ENCODE measurements at regions not wholly inside any gene's neighbourhood (a gene's known extent, or its start where the extent isn't known, plus 50 kb on each side); places are given as distances from the start of the nearest gene placed in this dataset.

GRCh38 chr20:52793339-52793963 is 178.7 kb upstream of the TSHZ2 start:
- ATAC-seq (ENCODE audit: poor library complexity) (no peak), DNase-seq (no peak)
- intact Hi-C loops (cut with DNase I): no loop called here

GRCh38 chr20:52791091-52791490 is 181.1 kb upstream of the TSHZ2 start:
- ATAC-seq (ENCODE audit: poor library complexity): peak; percentile 68
- intact Hi-C loops (cut with DNase I): no loop called here
- DNase-seq: no peak

DNA sequence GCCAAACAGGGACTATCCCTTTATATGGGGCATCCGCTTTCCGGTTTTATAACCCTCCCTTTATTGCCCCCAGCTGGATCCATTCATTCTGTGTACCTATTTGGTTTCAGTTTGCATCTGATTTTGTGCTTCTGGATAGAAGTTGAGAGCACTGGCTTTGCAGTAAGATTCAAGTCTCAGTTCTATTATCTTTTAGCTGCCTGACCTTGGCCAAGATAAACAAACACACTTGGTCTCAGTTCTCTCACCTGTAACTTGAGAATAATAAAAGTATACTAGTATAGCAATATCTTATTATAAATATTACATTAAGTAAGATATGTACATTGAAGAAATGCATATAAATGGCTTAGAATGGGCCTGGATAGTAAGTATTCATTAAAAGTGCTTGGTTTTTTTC is 182.4 kb upstream of the TSHZ2 start:
- DNase-seq: no peak
- no peak for ATAC-seq (ENCODE audit: poor library complexity)
- intact Hi-C loops (cut with DNase I): no loop called here

- intact Hi-C loops (cut with DNase I): no loop called here
- ATAC-seq (ENCODE audit: poor library complexity): no peak
- no peak for DNase-seq
These were observed 184.2 kb upstream of the TSHZ2 start for GRCh38 chr20:52787962-52788361.

- ATAC-seq (ENCODE audit: poor library complexity) (no peak), DNase-seq (no peak)
- intact Hi-C loops (cut with DNase I): no loop called here
These were observed 184.9 kb upstream of the TSHZ2 start for GRCh38 chr20:52787216-52787615.

DNA sequence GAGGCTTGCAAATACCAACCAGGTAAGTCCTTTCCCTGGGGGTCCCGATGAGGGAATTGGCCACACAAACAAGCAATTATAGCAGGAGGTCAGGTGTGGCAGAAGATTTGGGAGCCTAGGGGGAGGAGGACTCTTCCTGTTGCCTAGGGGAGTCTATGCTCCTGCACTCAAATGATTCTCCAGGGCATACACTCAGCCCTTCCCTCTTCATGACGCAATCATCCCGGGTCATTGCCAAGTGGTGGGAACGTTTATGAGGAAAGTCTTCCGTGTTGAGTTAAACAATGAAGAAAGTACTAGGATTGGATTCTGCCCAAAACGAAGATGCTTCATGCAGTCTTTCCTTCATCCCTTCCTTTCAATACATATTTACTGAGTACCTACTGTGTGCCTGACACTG is 186.5 kb upstream of the TSHZ2 start:
- intact Hi-C loops (cut with DNase I): no loop called here
- ATAC-seq (ENCODE audit: poor library complexity): no peak
- DNase-seq: peak; percentile 49

GRCh38 chr20:52783769-52784168 is 188.4 kb upstream of the TSHZ2 start:
- intact Hi-C loops (cut with DNase I): no loop called here
- DNase-seq (no peak), ATAC-seq (ENCODE audit: poor library complexity) (no peak)

DNA sequence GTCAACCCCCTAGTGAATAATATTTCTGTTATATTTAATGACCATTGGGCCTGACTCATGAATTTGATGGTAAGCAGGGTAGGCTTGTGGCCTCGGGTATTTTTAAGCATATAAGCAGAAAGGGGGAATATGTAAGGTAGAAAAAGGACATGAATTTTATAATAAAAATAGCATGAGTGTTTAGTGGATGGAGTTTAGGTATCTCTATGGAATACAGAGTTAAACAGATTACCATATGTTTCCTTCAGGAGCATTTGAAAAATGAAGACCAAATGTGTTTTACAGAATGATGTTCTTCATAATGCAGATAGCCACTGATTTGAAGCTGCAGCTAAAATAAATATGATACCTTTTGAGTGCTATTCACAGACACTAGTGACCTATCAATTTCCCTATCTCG is 191.7 kb upstream of the TSHZ2 start:
- no peak for ATAC-seq (ENCODE audit: poor library complexity)

GRCh38 chr20:52779125-52779524 is 193.0 kb upstream of the TSHZ2 start:
- no peak for ATAC-seq (ENCODE audit: poor library complexity)
- DNase-seq: no peak
- intact Hi-C loops (cut with DNase I): no loop called here

More for the DNA sequence above, 191.7 kb upstream of the TSHZ2 start:
- intact Hi-C loops (cut with DNase I): no loop called here
- no peak for DNase-seq

GRCh38 chr20:52777171-52777570 is 195.0 kb upstream of the TSHZ2 start:
- no peak for ATAC-seq (ENCODE audit: poor library complexity)
- no peak for DNase-seq
- intact Hi-C loops (cut with DNase I): no loop called here

DNA sequence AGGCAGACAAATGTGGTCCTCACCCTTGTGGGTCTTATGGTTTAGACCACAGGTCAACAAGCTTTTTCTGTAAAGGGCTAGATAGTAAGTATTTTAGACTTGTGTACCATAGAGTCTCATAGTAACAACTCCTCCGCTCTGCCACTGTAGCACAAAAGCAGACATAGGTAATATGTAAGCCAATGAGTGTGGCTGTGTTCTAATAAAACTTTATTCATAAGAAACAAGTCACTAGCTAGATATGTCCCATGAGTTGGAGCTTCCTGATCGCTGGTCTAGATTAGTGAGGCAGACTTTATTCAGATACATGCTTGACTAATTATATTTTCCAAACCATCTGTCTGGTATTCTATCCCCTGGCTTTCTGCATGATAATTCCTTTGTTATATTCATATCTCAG is 196.4 kb upstream of the TSHZ2 start:
- ATAC-seq (ENCODE audit: poor library complexity): no peak
- DNase-seq: no peak
- intact Hi-C loops (cut with DNase I): no loop called here

GRCh38 chr20:52768694-52769093 is 203.5 kb upstream of the TSHZ2 start:
- DNase-seq (peak; percentile 40), ATAC-seq (ENCODE audit: poor library complexity) (peak; percentile 39)
- intact Hi-C loops (cut with DNase I): no loop called here

- peak; percentile 55 for ATAC-seq (ENCODE audit: poor library complexity)
- peak; percentile 42 for DNase-seq
- intact Hi-C loops (cut with DNase I): no loop called here
These were observed 205.3 kb upstream of the TSHZ2 start for GRCh38 chr20:52766645-52767435.

DNA sequence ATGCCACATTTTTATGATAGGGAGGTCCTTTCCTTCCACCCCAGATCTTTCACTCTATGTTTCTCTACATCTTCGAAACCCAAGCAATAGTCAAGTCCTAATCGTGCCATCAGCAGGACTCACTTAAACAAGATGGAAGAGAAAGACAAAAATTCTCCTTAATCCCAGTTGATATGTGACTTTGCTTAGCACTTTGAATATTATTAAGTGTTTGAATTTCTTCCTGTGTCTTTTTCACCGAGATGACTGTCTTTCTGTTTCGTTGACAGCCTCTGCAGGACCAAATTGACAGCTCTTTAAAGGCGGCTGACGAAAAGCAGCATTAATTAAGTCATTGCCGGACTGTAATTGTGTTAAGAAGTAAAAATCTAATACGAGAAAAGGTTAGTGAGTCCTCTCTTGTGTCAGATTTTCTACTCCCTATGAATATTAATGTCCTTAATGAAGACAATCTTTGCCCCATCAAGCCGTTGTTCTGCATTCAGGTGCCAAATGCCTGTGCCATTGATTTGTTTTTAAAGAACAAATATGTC is 208.8 kb upstream of the TSHZ2 start:
- DNase-seq (no peak), ATAC-seq (ENCODE audit: poor library complexity) (no peak)
- intact Hi-C loops (cut with DNase I): no loop called here

GRCh38 chr20:52761867-52762266 is 210.3 kb upstream of the TSHZ2 start:
- DNase-seq (no peak), ATAC-seq (ENCODE audit: poor library complexity) (peak; percentile 41)
- intact Hi-C loops (cut with DNase I): no loop called here

DNA sequence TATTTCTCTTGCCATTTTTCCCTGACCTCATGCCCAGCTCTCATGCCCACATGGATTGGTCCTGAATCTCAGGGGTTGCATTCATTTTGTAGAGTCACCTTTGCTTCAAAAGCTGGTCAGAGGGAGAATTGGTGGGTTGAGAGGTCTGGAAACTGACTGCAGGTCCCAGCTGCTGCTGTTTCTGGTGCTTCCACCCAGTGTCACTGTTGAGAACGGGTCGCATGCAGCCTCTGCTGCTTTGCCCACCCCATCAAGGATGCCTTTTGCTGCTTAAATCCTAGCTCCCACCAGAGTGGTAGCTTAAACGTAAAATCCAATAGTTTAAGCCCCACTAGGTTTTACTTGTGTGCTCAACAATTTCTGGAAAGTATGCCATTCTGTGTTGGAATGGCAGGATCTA is 211.4 kb upstream of the TSHZ2 start:
- DNase-seq: no peak
- no peak for ATAC-seq (ENCODE audit: poor library complexity)
- intact Hi-C loops (cut with DNase I): no loop called here

- ATAC-seq (ENCODE audit: poor library complexity) (no peak), DNase-seq (no peak)
- intact Hi-C loops (cut with DNase I): no loop called here
These were observed 214.7 kb upstream of the TSHZ2 start for GRCh38 chr20:52757411-52757810.

GRCh38 chr20:52755744-52756143 is 216.4 kb upstream of the TSHZ2 start:
- ATAC-seq (ENCODE audit: poor library complexity) (no peak), DNase-seq (no peak)
- intact Hi-C loops (cut with DNase I): no loop called here

DNA sequence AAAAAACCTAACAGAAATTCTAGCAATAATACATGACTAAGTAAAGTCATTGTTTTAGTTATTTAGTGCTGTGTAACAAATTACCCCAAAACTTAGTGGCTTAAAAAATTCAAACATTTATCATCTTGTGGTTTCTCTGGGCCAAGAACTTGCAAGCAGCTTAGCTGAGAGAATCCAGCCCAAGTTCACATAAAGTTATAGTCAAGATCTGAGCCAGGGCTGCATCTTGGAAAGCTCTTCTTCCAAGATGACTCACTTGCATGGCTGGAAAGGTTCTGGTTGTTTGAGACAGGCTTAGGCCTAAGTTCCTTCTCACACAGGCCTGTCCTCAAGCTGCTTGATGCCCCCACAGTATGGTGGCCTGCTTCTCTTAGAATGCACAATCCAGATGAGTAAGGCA is 217.8 kb upstream of the TSHZ2 start:
- DNase-seq: no peak
- ATAC-seq (ENCODE audit: poor library complexity): no peak
- intact Hi-C loops (cut with DNase I): no loop called here

DNA sequence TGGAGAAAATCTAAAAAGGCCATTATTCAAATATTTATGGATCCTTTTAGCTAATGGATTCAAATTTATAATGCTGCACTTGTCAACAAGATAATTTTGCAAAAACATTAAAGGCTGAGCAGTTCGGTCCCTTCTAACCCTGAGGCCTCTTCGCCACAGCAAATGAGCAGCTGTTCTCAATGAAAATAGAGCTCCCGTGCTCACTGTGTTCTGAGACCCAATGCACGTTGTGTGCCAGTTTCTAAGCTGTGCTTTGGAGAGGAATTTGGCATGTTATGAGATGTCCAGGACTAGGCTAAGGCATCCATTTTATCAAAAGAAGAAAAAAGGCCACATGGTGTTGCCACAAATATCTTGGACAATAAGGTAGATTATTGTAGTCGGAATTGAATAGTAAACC is 220.1 kb upstream of the TSHZ2 start:
- DNase-seq (no peak), ATAC-seq (ENCODE audit: poor library complexity) (no peak)
- intact Hi-C loops (cut with DNase I): no loop called here
